ENCODE measurements at regions not wholly inside any gene's neighbourhood (a gene's known extent, or its start where the extent isn't known, plus 50 kb on each side); places are given as distances from the start of the nearest gene placed in this dataset.
A peak's percentile ranks its signal among the peaks of the same experiment; 100 is the strongest.

GRCh38 chr2:128547667-128548066 lies 229.0 kb upstream of the HS6ST1 start:
- TF ChIP-seq POLR2A (IDR thresholded peaks at IDR 0.05) (no peak), CTCF (IDR thresholded peaks at IDR 0.05) (no peak)
- Histone ChIP-seq H3K4me3 (no peak overlapping the region), H3K36me3 (no peaks in the 10 kb centered on the region), H3K27me3 (no peaks in the 10 kb centered on the region), H3K9me3 (no peaks in the 10 kb centered on the region), H3K27ac (no peak overlapping the region), H3K4me1 (no peaks in the 10 kb centered on the region)
- no peak for DNase-seq

GRCh38 chr2:128548461-128548891 lies 229.8 kb upstream of the HS6ST1 start:
- H3K27ac ChIP-seq: no peak overlapping the region
- H3K27me3 ChIP-seq: no peaks in the 10 kb centered on the region
- no peaks in the 10 kb centered on the region for H3K9me3 ChIP-seq
- no peaks in the 10 kb centered on the region for H3K4me1 ChIP-seq
- H3K4me3 ChIP-seq: no peak overlapping the region
- DNase-seq: no peak
- no peak for TF ChIP-seq POLR2A (IDR thresholded peaks at IDR 0.05)
- no peak for TF ChIP-seq CTCF (IDR thresholded peaks at IDR 0.05)
- no peaks in the 10 kb centered on the region for H3K36me3 ChIP-seq

GRCh38 chr2:128549094-128549493 lies 230.4 kb upstream of the HS6ST1 start:
- Histone ChIP-seq H3K4me1 (no peaks in the 10 kb centered on the region), H3K27me3 (no peaks in the 10 kb centered on the region), H3K27ac (no peak overlapping the region), H3K36me3 (no peaks in the 10 kb centered on the region), H3K4me3 (no peak overlapping the region), H3K9me3 (no peaks in the 10 kb centered on the region)
- no peak for TF ChIP-seq CTCF (IDR thresholded peaks at IDR 0.05)
- TF ChIP-seq POLR2A (IDR thresholded peaks at IDR 0.05): no peak
- DNase-seq: no peak

- Histone ChIP-seq H3K36me3 (no peaks in the 10 kb centered on the region), H3K4me1 (no peaks in the 10 kb centered on the region), H3K9me3 (no peaks in the 10 kb centered on the region), H3K4me3 (no peak overlapping the region), H3K27ac (no peak overlapping the region), H3K27me3 (no peaks in the 10 kb centered on the region)
- TF ChIP-seq POLR2A (IDR thresholded peaks at IDR 0.05): no peak
- TF ChIP-seq CTCF (IDR thresholded peaks at IDR 0.05): no peak
- DNase-seq: peak in 1 of 3 donors; percentile 32
Observed at GRCh38 chr2:128549646-128550260, 231.1 kb upstream of the HS6ST1 start.

GRCh38 chr2:128550389-128550788 lies 231.7 kb upstream of the HS6ST1 start:
- TF ChIP-seq CTCF (IDR thresholded peaks at IDR 0.05) (no peak), POLR2A (IDR thresholded peaks at IDR 0.05) (no peak)
- no peaks in the 10 kb centered on the region for H3K4me1 ChIP-seq
- no peak overlapping the region for H3K4me3 ChIP-seq
- no peaks in the 10 kb centered on the region for H3K27me3 ChIP-seq
- H3K9me3 ChIP-seq: no peaks in the 10 kb centered on the region
- no peak for DNase-seq
- H3K36me3 ChIP-seq: no peaks in the 10 kb centered on the region
- H3K27ac ChIP-seq: no peak overlapping the region

Measured in Peyer's patch (tissue), 4 donors.